ENCODE measurements at regions not wholly inside any gene's neighbourhood (a gene's known extent, or its start where the extent isn't known, plus 50 kb on each side); places are given as distances from the start of the nearest gene placed in this dataset.

DNA sequence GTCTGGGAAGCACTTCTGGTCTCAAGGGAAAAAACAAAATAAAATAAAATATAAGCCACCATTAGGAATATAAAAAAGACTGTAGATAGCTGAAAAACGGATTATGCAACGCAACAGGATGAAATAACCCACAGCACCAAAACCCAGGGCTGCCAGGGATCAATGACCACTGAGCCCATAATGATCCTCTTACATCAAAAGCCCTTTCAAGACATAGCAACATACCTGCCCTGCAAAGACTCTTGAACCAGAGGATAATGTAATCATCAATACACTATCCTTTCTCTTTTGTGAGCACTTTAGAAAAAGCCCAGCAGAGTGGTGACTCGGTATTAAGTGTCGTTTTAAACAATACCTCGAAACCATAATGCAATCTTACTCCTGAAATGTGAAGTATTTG lies 235.0 kb upstream of the SOX21 start:
- no peak overlapping the region for H3K27ac ChIP-seq
- H3K9me3 ChIP-seq, result no peaks in the 10 kb centered on the region
- FAIRE-seq, result no peak
- H3K27me3 ChIP-seq, result peaks cover 0 to 6% (median 0%) of the 10 kb centered on the region in 4 donors
- TF ChIP-seq, protein P1, sequence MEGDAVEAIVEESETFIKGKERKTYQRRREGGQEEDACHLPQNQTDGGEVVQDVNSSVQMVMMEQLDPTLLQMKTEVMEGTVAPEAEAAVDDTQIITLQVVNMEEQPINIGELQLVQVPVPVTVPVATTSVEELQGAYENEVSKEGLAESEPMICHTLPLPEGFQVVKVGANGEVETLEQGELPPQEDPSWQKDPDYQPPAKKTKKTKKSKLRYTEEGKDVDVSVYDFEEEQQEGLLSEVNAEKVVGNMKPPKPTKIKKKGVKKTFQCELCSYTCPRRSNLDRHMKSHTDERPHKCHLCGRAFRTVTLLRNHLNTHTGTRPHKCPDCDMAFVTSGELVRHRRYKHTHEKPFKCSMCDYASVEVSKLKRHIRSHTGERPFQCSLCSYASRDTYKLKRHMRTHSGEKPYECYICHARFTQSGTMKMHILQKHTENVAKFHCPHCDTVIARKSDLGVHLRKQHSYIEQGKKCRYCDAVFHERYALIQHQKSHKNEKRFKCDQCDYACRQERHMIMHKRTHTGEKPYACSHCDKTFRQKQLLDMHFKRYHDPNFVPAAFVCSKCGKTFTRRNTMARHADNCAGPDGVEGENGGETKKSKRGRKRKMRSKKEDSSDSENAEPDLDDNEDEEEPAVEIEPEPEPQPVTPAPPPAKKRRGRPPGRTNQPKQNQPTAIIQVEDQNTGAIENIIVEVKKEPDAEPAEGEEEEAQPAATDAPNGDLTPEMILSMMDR (IDR thresholded peaks at IDR 0.05), result no peak
- WGBS, 2 donors, result 36 to 42% methylated on average over 5 of the region's 5 CpGs
- intact Hi-C loops (cut with DNase I), result no loop called here
- no peak for ATAC-seq
- DNase-seq, result no peak
- no peak overlapping the region for H3K4me3 ChIP-seq
- H3K36me3 ChIP-seq, result no peaks in the 10 kb centered on the region
- H3K4me1 ChIP-seq, result no peaks in the 10 kb centered on the region

DNA sequence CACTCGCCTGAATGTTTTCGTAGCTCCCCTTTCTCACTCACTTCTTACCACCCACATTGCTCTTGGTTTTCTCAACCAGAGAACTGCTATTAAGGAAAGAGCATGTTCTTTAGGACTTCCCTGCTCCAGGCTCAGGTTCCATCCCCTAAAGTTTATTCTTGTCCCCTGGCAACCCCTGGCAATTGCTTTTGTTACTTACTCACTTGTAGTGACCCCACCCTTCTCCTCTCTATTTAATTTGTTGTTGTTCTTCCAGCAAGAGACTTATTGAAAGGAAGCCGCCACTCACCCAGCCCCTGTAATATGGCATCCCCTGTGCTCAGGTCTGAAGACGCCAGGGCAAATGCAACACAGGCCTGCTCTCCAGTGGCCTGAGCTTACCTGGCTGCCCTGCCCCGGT lies 233.7 kb upstream of the SOX21 start:
- WGBS, 2 donors, result 85 to 89% methylated on average over 5 of the region's 5 CpGs
- intact Hi-C loops (cut with DNase I), result no loop called here

DNA sequence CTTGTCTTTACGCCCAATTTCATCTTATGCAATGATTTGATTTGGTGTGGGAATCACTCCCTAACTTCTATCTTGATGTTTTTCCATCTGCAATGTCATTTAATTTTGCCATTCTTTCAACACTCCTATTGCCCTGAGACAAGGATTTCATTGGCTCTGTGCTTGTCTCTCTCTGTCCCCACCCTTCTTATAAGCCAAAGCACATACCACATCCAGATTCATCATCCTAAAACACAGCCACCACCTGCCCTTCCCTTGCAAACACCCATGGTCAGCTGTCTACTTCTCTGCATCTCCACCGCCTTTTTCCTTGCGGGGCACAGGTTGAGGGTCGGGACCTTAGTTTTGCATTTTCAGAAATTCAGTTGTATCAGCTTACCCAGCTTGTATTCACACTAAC lies 225.8 kb upstream of the SOX21 start:
- 75 to 87% methylated on average over 4 of the region's 4 CpGs for WGBS, 2 donors
- Histone ChIP-seq H3K9me3 (no peaks in the 10 kb centered on the region), H3K27ac (no peak overlapping the region), H3K4me1 (no peaks in the 10 kb centered on the region), H3K4me3 (no peak overlapping the region), H3K36me3 (no peaks in the 10 kb centered on the region), H3K27me3 (no peaks in the 10 kb centered on the region)
- intact Hi-C loops (cut with DNase I), result no loop called here
- FAIRE-seq, result no peak
- no peak for ATAC-seq
- TF ChIP-seq, protein P1 (IDR thresholded peaks at IDR 0.05), result no peak
- DNase-seq, result no peak

More for the DNA sequence above, 233.7 kb upstream of the SOX21 start:
- no peak for ATAC-seq
- peaks cover 0 to 6% (median 0%) of the 10 kb centered on the region in 4 donors for H3K27me3 ChIP-seq
- DNase-seq, result no peak
- no peak for FAIRE-seq
- no peaks in the 10 kb centered on the region for H3K36me3 ChIP-seq
- no peaks in the 10 kb centered on the region for H3K4me1 ChIP-seq
- H3K9me3 ChIP-seq, result no peaks in the 10 kb centered on the region
- no peak overlapping the region for H3K4me3 ChIP-seq
- H3K27ac ChIP-seq, result no peak overlapping the region
- TF ChIP-seq, protein P1 (IDR thresholded peaks at IDR 0.05), result no peak

DNA sequence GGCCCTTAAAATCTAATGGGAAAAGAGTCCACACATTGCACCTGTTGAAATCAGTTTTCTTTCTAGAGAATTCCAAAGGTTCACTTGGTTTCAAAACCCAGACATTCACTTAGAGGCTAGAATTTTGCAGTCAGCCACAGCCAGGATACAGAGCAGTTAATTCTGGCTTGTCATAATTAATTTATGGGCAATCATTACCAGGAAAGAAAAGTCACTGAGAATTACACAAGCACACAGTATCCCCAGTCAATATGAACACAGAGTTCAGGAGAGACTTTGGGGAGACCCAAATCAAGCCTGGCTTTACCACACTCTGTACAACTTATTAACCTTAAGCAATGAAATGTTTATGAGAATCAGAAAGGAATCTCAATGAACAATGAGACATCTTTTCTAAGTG lies 224.3 kb upstream of the SOX21 start:
- ATAC-seq (no peak), DNase-seq (no peak), FAIRE-seq (no peak)
- intact Hi-C loops (cut with DNase I), result no loop called here
- Histone ChIP-seq H3K4me1 (no peaks in the 10 kb centered on the region), H3K4me3 (no peak overlapping the region), H3K36me3 (no peaks in the 10 kb centered on the region), H3K27me3 (no peaks in the 10 kb centered on the region), H3K27ac (no peak overlapping the region), H3K9me3 (no peaks in the 10 kb centered on the region)
- TF ChIP-seq, protein P1 (IDR thresholded peaks at IDR 0.05), result no peak

DNA sequence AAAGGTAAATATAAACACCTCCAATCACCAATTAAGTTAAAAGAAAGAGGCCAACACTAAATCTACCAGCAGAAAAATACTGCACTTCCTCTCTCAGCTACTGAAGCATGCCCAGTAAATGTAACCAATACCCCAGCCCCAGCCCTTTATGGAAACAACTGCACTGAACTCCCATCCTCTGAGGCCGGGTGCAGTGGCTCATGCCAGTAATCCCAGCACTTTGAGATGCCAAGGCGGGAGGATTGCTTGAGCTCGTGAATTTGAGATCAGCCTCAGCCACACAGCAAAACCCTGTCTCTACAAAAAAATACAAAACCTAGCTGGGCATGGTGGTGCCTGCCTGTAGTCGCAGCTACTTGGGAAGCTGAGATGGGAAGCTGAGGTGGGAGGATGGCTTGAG lies 221.6 kb upstream of the SOX21 start:
- no peak for FAIRE-seq

More for the DNA sequence above, 221.6 kb upstream of the SOX21 start:
- H3K27me3 ChIP-seq, result no peaks in the 10 kb centered on the region
- no peaks in the 10 kb centered on the region for H3K36me3 ChIP-seq
- no peaks in the 10 kb centered on the region for H3K4me1 ChIP-seq
- TF ChIP-seq, protein P1 (IDR thresholded peaks at IDR 0.05), result no peak
- 73 to 86% methylated on average over 4 of the region's 4 CpGs for WGBS, 2 donors
- DNase-seq (no peak), ATAC-seq (no peak)
- intact Hi-C loops (cut with DNase I), result no loop called here
- no peaks in the 10 kb centered on the region for H3K9me3 ChIP-seq
- H3K4me3 ChIP-seq, result no peak overlapping the region
- no peak overlapping the region for H3K27ac ChIP-seq
